H9 (cell line): ENCODE measurements at regions not wholly inside any gene's neighbourhood (a gene's known extent, or its start where the extent isn't known, plus 50 kb on each side); places are given as distances from the start of the nearest gene placed in this dataset.

ENCODE experiments used
- DNase-seq: peaks from one replicate; pipeline ENCODE4 v3.0.0-alpha.2; 2017
- H2AFZ ChIP-seq: one replicate; pipeline ENCODE4 v1.6.1; 2013; ENCODE audit warnings: mild to moderate bottlenecking, low read length, control low read depth, moderate library complexity
- H2AK5ac ChIP-seq: 2 replicates; pipeline ENCODE4 v1.6.1; 2013; ENCODE audit warnings: low read length, control low read depth, mixed read lengths; ENCODE audit not compliant: insufficient read length
- H2BK120ac ChIP-seq: one replicate; pipeline ENCODE4 v1.6.1; 2013; ENCODE audit warnings: low read depth, mild to moderate bottlenecking, low read length, control low read depth, inconsistent platforms; ENCODE audit not compliant: poor library complexity, severe bottlenecking
- H2BK12ac ChIP-seq: 2 replicates; pipeline ENCODE4 v1.6.1; 2013; ENCODE audit warnings: low read length, control low read depth, mixed read lengths, low read depth; ENCODE audit not compliant: insufficient read length
- H2BK15ac ChIP-seq: 2 replicates; pipeline ENCODE4 v1.6.1; 2013; ENCODE audit warnings: low read depth, low read length, control low read depth
- H2BK20ac ChIP-seq: one replicate; pipeline ENCODE4 v1.6.1; 2013; ENCODE audit warnings: low read depth, mild to moderate bottlenecking, low read length, control low read depth, inconsistent platforms; ENCODE audit not compliant: poor library complexity, severe bottlenecking
- H2BK5ac ChIP-seq: 2 replicates; pipeline ENCODE4 v1.6.1; 2013; ENCODE audit warnings: low read length, control low read depth, mixed read lengths; ENCODE audit not compliant: insufficient read length
- H3K14ac ChIP-seq: 2 replicates; pipeline ENCODE4 v1.6.1; 2013; ENCODE audit warnings: low read length, control low read depth; ENCODE audit not compliant: insufficient read depth
- H3K18ac ChIP-seq: 2 replicates; pipeline ENCODE4 v1.6.1; 2013; ENCODE audit warnings: low read depth, mild to moderate bottlenecking, mixed read lengths, low read length, control low read depth; ENCODE audit not compliant: insufficient read length
- H3K23ac ChIP-seq: 2 replicates; pipeline ENCODE4 v1.6.1; 2013; ENCODE audit warnings: low read length, control low read depth, mixed read lengths, low read depth; ENCODE audit not compliant: insufficient read length
- H3K23me2 ChIP-seq: 2 replicates; pipeline ENCODE4 v1.6.1; 2013; ENCODE audit warnings: low read depth, mild to moderate bottlenecking, mixed read lengths, low read length, control low read depth; ENCODE audit not compliant: insufficient read length, poor library complexity, severe bottlenecking
- H3K27ac ChIP-seq: 2 replicates; pipeline ENCODE4 v1.5.1; 2013; ENCODE audit warnings: low read length, control low read depth, mixed read lengths, low read depth; ENCODE audit not compliant: insufficient read length
- H3K27me3 ChIP-seq: 2 replicates; pipeline ENCODE4 v1.6.1; 2013; ENCODE audit warnings: low read length, control low read depth, inconsistent platforms; ENCODE audit not compliant: insufficient read depth
- H3K4ac ChIP-seq: 2 replicates; pipeline ENCODE4 v1.6.1; 2013; ENCODE audit warnings: low read depth, mild to moderate bottlenecking, control low read depth, inconsistent platforms, low read length, moderate library complexity
- H3K4me1 ChIP-seq: 2 replicates; pipeline ENCODE4 v1.6.1; 2013; ENCODE audit warnings: low read length, control low read depth, inconsistent platforms; ENCODE audit not compliant: insufficient read depth
- H3K4me2 ChIP-seq: 2 replicates; pipeline ENCODE4 v1.6.1; 2013; ENCODE audit warnings: low read length, control low read depth, mixed read lengths; ENCODE audit not compliant: insufficient read length, insufficient read depth
- H3K56ac ChIP-seq: 2 replicates; pipeline ENCODE4 v1.6.1; 2013; ENCODE audit warnings: low read depth, mild to moderate bottlenecking, mixed read lengths, low read length, control low read depth; ENCODE audit not compliant: insufficient read length
- H3K79me1 ChIP-seq: 2 replicates; pipeline ENCODE4 v1.6.1; 2013; ENCODE audit warnings: low read depth, mild to moderate bottlenecking, moderate library complexity, low read length, control low read depth, inconsistent platforms; ENCODE audit not compliant: insufficient read depth, poor library complexity, severe bottlenecking
- H3K79me2 ChIP-seq: 2 replicates; pipeline ENCODE4 v1.6.1; 2013; ENCODE audit warnings: low read length, control low read depth, inconsistent platforms; ENCODE audit not compliant: insufficient read depth
- H3K9ac ChIP-seq: 2 replicates; pipeline ENCODE4 v1.6.1; 2013; ENCODE audit warnings: low read length, control low read depth, mixed read lengths; ENCODE audit not compliant: insufficient read length; ENCODE audit errors: extremely low read depth
- H3K9me3 ChIP-seq: one replicate; pipeline ENCODE4 v1.6.1; 2013; ENCODE audit warnings: low read depth, low read length, inconsistent platforms; ENCODE audit not compliant: control insufficient read depth
- H3T11ph ChIP-seq: one replicate; pipeline ENCODE4 v1.6.1; 2013; ENCODE audit warnings: mild to moderate bottlenecking, low read length, control low read depth, inconsistent platforms
- H4K20me1 ChIP-seq: one replicate; pipeline ENCODE4 v1.6.1; 2013; ENCODE audit not compliant: control insufficient read depth, insufficient read length, insufficient read depth
- H4K5ac ChIP-seq: 2 replicates; pipeline ENCODE4 v1.6.1; 2013; ENCODE audit warnings: low read depth, mild to moderate bottlenecking, mixed read lengths, low read length, control low read depth; ENCODE audit not compliant: insufficient read length
- H4K8ac ChIP-seq: replicated peaks from 2 replicates; pipeline ENCODE4 v1.6.1; 2013; ENCODE audit warnings: low read length, control low read depth, mixed read lengths, low read depth; ENCODE audit not compliant: insufficient read length
- H4K91ac ChIP-seq: 2 replicates; pipeline ENCODE4 v1.6.1; 2013; ENCODE audit warnings: low read depth, mild to moderate bottlenecking, moderate library complexity, mixed read lengths, low read length, control low read depth; ENCODE audit not compliant: insufficient read length
- H3K27ac Mint-ChIP-seq, 3 experiments: 2 replicates in 2 of 3; 3 replicates in 1 of 3; pipeline ENCODE4 v1.8.0; 2020 to 2021; ENCODE audit warnings: mixed read lengths in 3 of 3, mild to moderate bottlenecking in 1 of 3, moderate library complexity in 1 of 3
- H3K27me3 Mint-ChIP-seq: 2 replicates; pipeline ENCODE4 v1.8.0; 2021; ENCODE audit warnings: low read depth, mild to moderate bottlenecking, moderate library complexity, mixed read lengths
- H3K36me3 Mint-ChIP-seq, 3 experiments: 2 replicates in 2 of 3; 3 replicates in 1 of 3; pipeline ENCODE4 v1.8.0; 2020 to 2021; ENCODE audit warnings: low read depth in 3 of 3, mixed read lengths in 3 of 3; ENCODE audit not compliant: insufficient read depth in 1 of 3
- H3K4me1 Mint-ChIP-seq, 2 experiments: 2 replicates each; pipeline ENCODE4 v1.8.0; 2020; ENCODE audit warnings: mixed read lengths in 2 of 2
- H3K4me3 Mint-ChIP-seq, 2 experiments: 2 replicates in 1 of 2; 3 replicates in 1 of 2; pipeline ENCODE4 v1.8.0; 2020 to 2021; ENCODE audit warnings: mild to moderate bottlenecking in 2 of 2, mixed read lengths in 2 of 2, moderate library complexity in 1 of 2
- H3K9me3 Mint-ChIP-seq, 2 experiments: 2 replicates in 1 of 2; 3 replicates in 1 of 2; pipeline ENCODE4 v1.8.0; 2020; ENCODE audit warnings: mild to moderate bottlenecking in 2 of 2, mixed read lengths in 2 of 2, moderate library complexity in 1 of 2
- CTCF ChIP-seq: fragments of 200-600 bp; sonication (generic); conservative IDR thresholded peaks from 3 replicates; pipeline ENCODE4 v1.8.0; 2021; ENCODE audit warnings: antibody characterized with exemption, mild to moderate bottlenecking
- whole genome bisulfite sequencing: extraction: QIAGEN DNeasy Blood & Tissue Kit; methylation state at CpG from one replicate; pipeline ENCODE4 v1.1.7; 2013; ENCODE audit warnings: missing lambda C conversion rate, low lambda C conversion rate, mixed read lengths; ENCODE audit not compliant: insufficient read length; ENCODE audit errors: extremely low coverage; 5-methylcytosine and 5-hydroxymethylcytosine counted together

DNA sequence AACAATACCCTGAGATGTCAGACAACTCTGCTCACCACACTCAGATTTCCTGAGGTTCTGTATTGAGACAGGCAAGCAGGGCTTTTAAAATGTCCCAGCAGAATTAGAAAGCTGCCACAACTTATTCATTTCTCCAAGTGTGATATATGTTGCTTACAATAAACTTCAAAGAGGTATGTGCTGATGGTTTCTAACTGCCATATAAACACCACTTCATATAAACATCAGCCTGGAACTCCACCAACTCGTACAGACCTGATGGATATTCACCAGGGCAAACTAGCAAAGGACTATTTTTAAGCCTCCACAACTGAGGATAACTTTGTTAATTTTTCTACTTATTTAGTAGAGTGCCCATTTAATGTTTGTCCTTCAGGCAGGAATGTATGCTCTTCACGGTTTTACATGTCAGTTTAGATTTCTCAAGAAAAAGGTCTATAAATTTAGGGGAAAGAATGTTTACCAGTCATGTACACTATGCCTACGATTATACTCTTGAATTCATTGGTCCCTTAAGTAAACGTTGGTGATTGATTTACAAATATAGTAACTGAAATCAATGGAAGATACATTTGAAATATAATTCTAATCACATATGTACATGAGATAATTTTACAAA is 109.6 kb upstream of the ABI3BP start:
- no peak overlapping the region for H3K23ac ChIP-seq
- no peak overlapping the region for H3K27ac ChIP-seq
- no peak for DNase-seq
- H2AK5ac ChIP-seq: no peak overlapping the region
- H3K4me3 Mint-ChIP-seq: no peak overlapping the region
- no peak overlapping the region for H3K4ac ChIP-seq
- H3K27ac Mint-ChIP-seq: no peak overlapping the region
- no peak overlapping the region for H2BK12ac ChIP-seq
- H3K27me3 ChIP-seq: no peaks in the 10 kb centered on the region
- H4K91ac ChIP-seq: no peak overlapping the region
- H3K4me1 Mint-ChIP-seq: no peaks in the 10 kb centered on the region
- H2BK5ac ChIP-seq: no peak overlapping the region
- no peak overlapping the region for H4K5ac ChIP-seq
- no peaks in the 10 kb centered on the region for H3K79me2 ChIP-seq
- H3K9me3 Mint-ChIP-seq: peaks cover 9 to 16% of the 10 kb centered on the region in 2 experiments
- H3K14ac ChIP-seq: no peak overlapping the region
- TF ChIP-seq CTCF: no peak
- H2BK120ac ChIP-seq: no peak overlapping the region
- no peak overlapping the region for H2AFZ ChIP-seq
- H2BK20ac ChIP-seq: no peak overlapping the region
- no peaks in the 10 kb centered on the region for H3K23me2 ChIP-seq
- no CpG with 5 or more reads among the region's 4 CpGs for WGBS
- H3K27me3 Mint-ChIP-seq: no peaks in the 10 kb centered on the region; the same call in 1 of the 2 replicates
- H3K18ac ChIP-seq: no peak overlapping the region
- H3K4me1 ChIP-seq: no peaks in the 10 kb centered on the region
- H3K4me2 ChIP-seq: no peak overlapping the region
- no peak overlapping the region for H2BK15ac ChIP-seq
- no peak overlapping the region for H3T11ph ChIP-seq
- no peak overlapping the region for H4K8ac ChIP-seq
- H3K36me3 Mint-ChIP-seq: peaks cover 1 to 9% (median 3%) of the 10 kb centered on the region in 3 experiments; a peak in 5 of 7 replicates
- H3K9me3 ChIP-seq: no peaks in the 10 kb centered on the region
- H3K56ac ChIP-seq: no peak overlapping the region
- no peak overlapping the region for H3K9ac ChIP-seq
- H3K79me1 ChIP-seq: no peaks in the 10 kb centered on the region
- H4K20me1 ChIP-seq: no peaks in the 10 kb centered on the region
